Gastroesophageal sphincter (tissue), 3 donors: ENCODE measurements at regions not wholly inside any gene's neighbourhood (a gene's known extent, or its start where the extent isn't known, plus 50 kb on each side); places are given as distances from the start of the nearest gene placed in this dataset.

Experiments
- POLR2A ChIP-seq, 2 donors: fragments of 450-650 bp; IDR thresholded peaks; one replicate each; pipeline ENCODE4 v1.6.1; 2017; ENCODE audit warnings: antibody characterized with exemption in 2 of 2, mild to moderate bottlenecking in 2 of 2, moderate library complexity in 1 of 2
- TF ChIP-seq, protein P1 (sequence below), 4 experiments: fragments of 200-600 bp in 2 of 4; fragments of 450-650 bp in 2 of 4; sonication (generic) in 1 of 4; IDR thresholded peaks; one replicate each; pipeline ENCODE4 v1.5.1; 2017 to 2019; ENCODE audit warnings: antibody characterized with exemption in 4 of 4, mild to moderate bottlenecking in 2 of 4, moderate library complexity in 2 of 4

DNA sequence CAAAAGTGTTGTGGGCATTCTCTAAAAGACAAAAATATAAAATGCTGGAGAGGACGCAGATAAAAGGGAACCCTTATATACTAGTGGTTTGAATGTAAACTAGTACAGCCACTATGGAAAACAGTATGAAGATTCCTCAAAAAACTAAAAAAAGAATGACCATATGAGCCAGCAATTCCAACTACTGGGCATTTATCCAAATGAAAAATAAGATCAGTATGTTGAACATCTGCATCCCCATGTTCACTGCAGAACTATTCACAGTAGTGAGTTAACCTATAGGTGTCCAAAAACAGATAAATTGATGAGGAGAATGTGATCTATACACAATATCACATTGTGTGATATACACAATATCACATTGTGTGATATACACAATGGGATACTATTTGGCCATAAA, 1615.3 kb downstream of the PCDH18 start:
- TF ChIP-seq, protein P1, sequence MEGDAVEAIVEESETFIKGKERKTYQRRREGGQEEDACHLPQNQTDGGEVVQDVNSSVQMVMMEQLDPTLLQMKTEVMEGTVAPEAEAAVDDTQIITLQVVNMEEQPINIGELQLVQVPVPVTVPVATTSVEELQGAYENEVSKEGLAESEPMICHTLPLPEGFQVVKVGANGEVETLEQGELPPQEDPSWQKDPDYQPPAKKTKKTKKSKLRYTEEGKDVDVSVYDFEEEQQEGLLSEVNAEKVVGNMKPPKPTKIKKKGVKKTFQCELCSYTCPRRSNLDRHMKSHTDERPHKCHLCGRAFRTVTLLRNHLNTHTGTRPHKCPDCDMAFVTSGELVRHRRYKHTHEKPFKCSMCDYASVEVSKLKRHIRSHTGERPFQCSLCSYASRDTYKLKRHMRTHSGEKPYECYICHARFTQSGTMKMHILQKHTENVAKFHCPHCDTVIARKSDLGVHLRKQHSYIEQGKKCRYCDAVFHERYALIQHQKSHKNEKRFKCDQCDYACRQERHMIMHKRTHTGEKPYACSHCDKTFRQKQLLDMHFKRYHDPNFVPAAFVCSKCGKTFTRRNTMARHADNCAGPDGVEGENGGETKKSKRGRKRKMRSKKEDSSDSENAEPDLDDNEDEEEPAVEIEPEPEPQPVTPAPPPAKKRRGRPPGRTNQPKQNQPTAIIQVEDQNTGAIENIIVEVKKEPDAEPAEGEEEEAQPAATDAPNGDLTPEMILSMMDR (IDR thresholded peaks at IDR 0.05): no peak
- no peak for TF ChIP-seq POLR2A (IDR thresholded peaks at IDR 0.05)
